Natural killer cell (primary cell): ENCODE measurements at regions not wholly inside any gene's neighbourhood (a gene's known extent, or its start where the extent isn't known, plus 50 kb on each side); places are given as distances from the start of the nearest gene placed in this dataset.

Experiments used
- ATAC-seq, 3 donors: fragments of 150-1000 bp in 2 of 3; fragments of 200-7000 bp in 1 of 3; cut with Tn5 transposase; 1 replicate in 1 of 3; 2 replicates in 2 of 3; pipeline ENCODE4 v1.10.0; 2021; ENCODE audit warnings: mild to moderate bottlenecking in 2 of 3, moderate library complexity in 2 of 3
- DNase-seq, 2 donors: peaks; one replicate each; pipeline versions ENCODE4 v3.0.0 to v3.0.0-alpha.2; 2013 to 2021; ENCODE audit warnings: mixed read lengths in 1 of 2
- H3K27ac ChIP-seq: one replicate; pipeline ENCODE4 v1.5.1; 2013; ENCODE audit warnings: mild to moderate bottlenecking, low read length
- H3K27me3 ChIP-seq: one replicate; pipeline ENCODE4 v1.6.1; 2013; ENCODE audit warnings: low read length; ENCODE audit not compliant: control insufficient read depth, insufficient read depth
- H3K36me3 ChIP-seq: one replicate; pipeline ENCODE4 v1.6.1; 2013; ENCODE audit warnings: low read length; ENCODE audit not compliant: control insufficient read depth, insufficient read depth
- H3K4me1 ChIP-seq: one replicate; pipeline ENCODE4 v1.6.1; 2013; ENCODE audit warnings: low read length; ENCODE audit not compliant: control insufficient read depth, insufficient read depth
- H3K4me3 ChIP-seq: one replicate; pipeline ENCODE4 v1.5.1; 2013; ENCODE audit warnings: low read length
- H3K9me3 ChIP-seq: one replicate; pipeline ENCODE4 v1.6.1; 2013; ENCODE audit warnings: low read length; ENCODE audit not compliant: control insufficient read depth, insufficient read depth
- H3K27ac Mint-ChIP-seq, 2 donors: one replicate each; pipeline ENCODE4 v1.8.0; 2022; ENCODE audit warnings: mild to moderate bottlenecking in 2 of 2, mixed read lengths in 2 of 2, moderate library complexity in 1 of 2
- H3K27me3 Mint-ChIP-seq, 2 donors: one replicate each; pipeline ENCODE4 v1.8.0; 2022; ENCODE audit warnings: low read depth in 2 of 2, mixed read lengths in 2 of 2
- H3K36me3 Mint-ChIP-seq: one replicate; pipeline ENCODE4 v1.8.0; 2022; ENCODE audit warnings: mixed read lengths
- H3K4me1 Mint-ChIP-seq, 2 donors: one replicate each; pipeline ENCODE4 v1.8.0; 2022; ENCODE audit warnings: mixed read lengths in 2 of 2
- H3K4me3 Mint-ChIP-seq: one replicate; pipeline ENCODE4 v1.8.0; 2022; ENCODE audit warnings: mild to moderate bottlenecking, moderate library complexity, mixed read lengths
- H3K9me3 Mint-ChIP-seq, 2 donors: one replicate each; pipeline ENCODE4 v1.8.0; 2022; ENCODE audit warnings: mixed read lengths in 2 of 2
- CTCF ChIP-seq: fragments of 200-600 bp; IDR thresholded peaks from one replicate; pipeline ENCODE4 v1.8.0; 2022; ENCODE audit warnings: antibody characterized with exemption
- WGBS: methylation state at CpG from one replicate; pipeline ENCODE4 v1.1.7; 2013; ENCODE audit warnings: missing lambda C conversion rate; ENCODE audit not compliant: insufficient coverage; 5-methylcytosine and 5-hydroxymethylcytosine counted together
- intact Hi-C: fragments of 100-400 bp; cut with micrococcal nuclease; formaldehyde crosslinking; loops from one replicate; pipeline ENCODE4 v1.14.2; 2022

DNA sequence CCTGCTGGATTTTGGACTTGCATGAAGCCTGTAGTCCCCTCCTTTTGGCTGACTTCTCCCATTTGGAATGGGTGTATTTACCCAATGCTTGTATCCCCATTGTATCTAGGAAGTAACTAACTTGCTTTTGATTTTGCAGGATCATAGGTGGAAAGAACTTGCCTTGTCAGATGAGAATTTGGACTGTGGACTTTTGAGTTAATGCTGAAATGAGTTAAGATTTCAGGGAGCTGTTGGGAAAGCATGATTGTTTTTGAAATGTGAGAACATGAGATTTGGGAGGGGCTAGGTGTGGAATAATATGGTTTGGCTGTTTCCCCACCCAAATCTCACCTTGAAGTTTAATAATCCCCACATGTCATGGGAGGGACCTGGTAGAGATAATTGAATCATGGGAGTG is 189.6 kb upstream of the CDKN2B start:
- H3K27ac ChIP-seq = no peak overlapping the region
- H3K27ac Mint-ChIP-seq = no peak overlapping the region
- H3K4me1 Mint-ChIP-seq = no peaks in the 10 kb centered on the region
- no peak for TF ChIP-seq CTCF
- ATAC-seq = no peak
- intact Hi-C loops = no loop called here
- H3K27me3 ChIP-seq = no peaks in the 10 kb centered on the region
- peaks cover 0 to 6% of the 10 kb centered on the region in 2 donors for H3K9me3 Mint-ChIP-seq
- no peaks in the 10 kb centered on the region for H3K36me3 Mint-ChIP-seq
- no peak for DNase-seq
- H3K4me1 ChIP-seq = no peaks in the 10 kb centered on the region
- H3K4me3 Mint-ChIP-seq = no peak overlapping the region
- H3K27me3 Mint-ChIP-seq = peaks cover 0 to 13% of the 10 kb centered on the region in 2 donors
- H3K9me3 ChIP-seq = no peaks in the 10 kb centered on the region
- no peak overlapping the region for H3K4me3 ChIP-seq
- H3K36me3 ChIP-seq = no peaks in the 10 kb centered on the region

DNA sequence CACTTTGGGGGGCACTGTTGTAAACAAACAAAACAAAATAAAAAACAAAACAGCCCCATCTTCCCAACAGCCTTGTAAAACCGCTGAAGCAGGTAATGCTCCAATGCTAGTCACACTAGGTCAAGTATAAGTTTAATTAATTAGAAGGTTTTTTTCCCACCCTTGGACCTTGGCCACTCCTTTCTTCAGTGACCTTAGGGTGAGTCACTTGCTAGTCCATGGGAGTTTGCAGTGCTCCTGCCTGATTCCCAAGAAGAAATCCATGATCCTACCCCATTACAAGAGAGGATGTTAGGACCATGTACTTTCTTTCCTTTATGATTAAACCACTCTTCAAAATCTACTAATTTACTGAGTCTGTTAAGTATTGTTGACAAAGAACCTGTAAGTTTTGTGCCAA is 192.2 kb upstream of the CDKN2B start:
- no peaks in the 10 kb centered on the region for H3K4me1 ChIP-seq
- H3K36me3 ChIP-seq = no peaks in the 10 kb centered on the region

GRCh38 chr9:22203371-22204138 is 194.4 kb upstream of the CDKN2B start:
- no peak overlapping the region for H3K4me3 ChIP-seq
- 62% methylated on average over 8 of the region's 8 CpGs for WGBS
- no peaks in the 10 kb centered on the region for H3K36me3 ChIP-seq
- no peaks in the 10 kb centered on the region for H3K9me3 ChIP-seq
- no peaks in the 10 kb centered on the region for H3K9me3 Mint-ChIP-seq
- no peak for TF ChIP-seq CTCF
- H3K36me3 Mint-ChIP-seq = no peaks in the 10 kb centered on the region
- peaks cover 0 to 13% of the 10 kb centered on the region in 2 donors for H3K27me3 Mint-ChIP-seq
- H3K27ac ChIP-seq = no peak overlapping the region
- H3K4me1 Mint-ChIP-seq = peaks cover 1 to 2% of the 10 kb centered on the region in 2 donors
- no peaks in the 10 kb centered on the region for H3K4me1 ChIP-seq
- DNase-seq (no peak), ATAC-seq (no peak)
- H3K4me3 Mint-ChIP-seq = no peak overlapping the region
- intact Hi-C loops = no loop called here
- H3K27ac Mint-ChIP-seq = no peak overlapping the region
- no peaks in the 10 kb centered on the region for H3K27me3 ChIP-seq

More for the DNA sequence above, 192.2 kb upstream of the CDKN2B start:
- Mint-ChIP-seq H3K9me3 (peaks cover 0 to 4% of the 10 kb centered on the region in 2 donors), H3K36me3 (no peaks in the 10 kb centered on the region), H3K27ac (no peak overlapping the region), H3K4me1 (no peaks in the 10 kb centered on the region), H3K4me3 (no peak overlapping the region), H3K27me3 (peaks cover 0 to 13% of the 10 kb centered on the region in 2 donors)
- no peak for TF ChIP-seq CTCF
- H3K9me3 ChIP-seq = no peaks in the 10 kb centered on the region
- intact Hi-C loops = no loop called here
- no peaks in the 10 kb centered on the region for H3K27me3 ChIP-seq
- no CpG with 5 or more reads among the region's 1 CpG for WGBS
- no peak overlapping the region for H3K4me3 ChIP-seq
- ATAC-seq (no peak), DNase-seq (no peak)
- no peak overlapping the region for H3K27ac ChIP-seq

- intact Hi-C loops = no loop called here
- no peaks in the 10 kb centered on the region for H3K27me3 ChIP-seq
- H3K4me3 ChIP-seq = no peak overlapping the region
- no peaks in the 10 kb centered on the region for H3K9me3 ChIP-seq
- H3K27me3 Mint-ChIP-seq = peaks cover 0 to 6% of the 10 kb centered on the region in 2 donors
- no CpG with 5 or more reads among the region's 2 CpGs for WGBS
- H3K36me3 Mint-ChIP-seq = no peaks in the 10 kb centered on the region
- no peaks in the 10 kb centered on the region for H3K36me3 ChIP-seq
- H3K4me1 Mint-ChIP-seq = peaks cover 8 to 9% of the 10 kb centered on the region in 2 donors
- no peak overlapping the region for H3K27ac ChIP-seq
- no peak overlapping the region for H3K27ac Mint-ChIP-seq
- peaks cover 6% of the 10 kb centered on the region for H3K4me1 ChIP-seq
- H3K9me3 Mint-ChIP-seq = no peaks in the 10 kb centered on the region
- no peak overlapping the region for H3K4me3 Mint-ChIP-seq
- DNase-seq = no peak
- no peak for TF ChIP-seq CTCF
- ATAC-seq = no peak
These were observed 195.1 kb upstream of the CDKN2B start for GRCh38 chr9:22204240-22204639.
